HepG2 (cell line): ENCODE measurements at regions not wholly inside any gene's neighbourhood (a gene's known extent, or its start where the extent isn't known, plus 50 kb on each side); places are given as distances from the start of the nearest gene placed in this dataset.

Experiments used
- ATAC-seq: fragments of 200-7000 bp; cut with Tn5 transposase; 3 replicates; pipeline ENCODE4 v1.9.1; 2020; ENCODE audit warnings: mild to moderate bottlenecking, moderate library complexity
- BruUV-seq: library from RNA; stranded (reverse); fragments of 400-500 nt; replicated peaks from 2 replicates; lab custom pipeline; 2021; lab: Mats Ljungman, UMichigan
- CTCF ChIA-PET: fragments of 300-600 bp; formaldehyde crosslinking; extraction: SDS; loops from one replicate; lab custom pipeline; 2021; ENCODE audit warnings: low total read pairs, inconsistent platforms, low intra/inter-chr PET ratio; lab: Yijun Ruan, JAX
- POLR2A ChIA-PET: fragments of 350-600 bp; sonication (Branson Sonifier 250); formaldehyde crosslinking; loops from one replicate; lab custom pipeline; 2020; ENCODE audit warnings: antibody characterized with exemption, inconsistent platforms; lab: Yijun Ruan, JAX
- DNase-seq: peaks from one replicate; pipeline ENCODE4 v3.0.0-alpha.2; 2015; ENCODE audit warnings: low spot score
- FAIRE-seq: peaks from 3 replicates; lab custom pipeline; 2011; peaks lifted over from hg19 to GRCh38; lab: Jason Lieb, UNC
- H2AFZ ChIP-seq: one replicate; pipeline ENCODE4 v1.6.1; 2011; ENCODE audit warnings: low read length, inconsistent platforms
- H3K27ac ChIP-seq: fragments of 300-600 bp; 3 replicates; pipeline ENCODE4 v1.8.0; 2011; ENCODE audit warnings: mixed run types, mild to moderate bottlenecking, mixed read lengths, low read length, inconsistent platforms; ENCODE audit not compliant: insufficient read depth; ENCODE audit errors: extremely low read length
- H3K27me3 ChIP-seq, 2 experiments: fragments of 200-600 bp in 1 of 2; 2 replicates in 1 of 2; 3 replicates in 1 of 2; pipeline versions ENCODE4 v1.6.0 to v1.8.0; 2011; ENCODE audit warnings: low read length in 2 of 2, mild to moderate bottlenecking in 2 of 2, moderate library complexity in 2 of 2, inconsistent platforms in 1 of 2; ENCODE audit not compliant: insufficient read depth in 2 of 2, control insufficient read depth in 1 of 2
- H3K36me3 ChIP-seq, 2 experiments: fragments of 200-600 bp in 1 of 2; replicated peaks in 1 of 2; 2 replicates in 1 of 2; 3 replicates in 1 of 2; pipeline versions ENCODE4 v1.5.1 to v1.8.0; 2011; ENCODE audit warnings: low read length in 2 of 2, inconsistent platforms in 1 of 2; ENCODE audit not compliant: insufficient read depth in 2 of 2, control insufficient read depth in 1 of 2
- H3K4me1 ChIP-seq: 2 replicates; pipeline ENCODE4 v1.5.1; 2012; ENCODE audit warnings: low read length, inconsistent platforms; ENCODE audit not compliant: insufficient read depth
- H3K4me2 ChIP-seq: 2 replicates; pipeline ENCODE4 v1.6.0; 2011; ENCODE audit warnings: low read depth, low read length, inconsistent platforms
- H3K4me3 ChIP-seq, 3 experiments: fragments of 200-600 bp in 1 of 3; sonication (generic), shearing (Covaris generic) in 1 of 3; replicated peaks in 1 of 3; 2 replicates each; pipeline ENCODE4 v1.5.1; 2011 to 2016; ENCODE audit warnings: low read length in 3 of 3, inconsistent platforms in 2 of 3, low read depth in 2 of 3, mild to moderate bottlenecking in 2 of 3, control low read depth in 1 of 3, mixed read lengths in 1 of 3; ENCODE audit not compliant: insufficient read depth in 1 of 3
- H3K79me2 ChIP-seq: one replicate; pipeline ENCODE4 v1.6.1; 2011; ENCODE audit warnings: low read length, inconsistent platforms; ENCODE audit not compliant: insufficient read depth
- H3K9ac ChIP-seq: 2 replicates; pipeline ENCODE4 v1.6.0; 2011; ENCODE audit warnings: mild to moderate bottlenecking, low read depth, low read length, inconsistent platforms; ENCODE audit not compliant: insufficient read depth
- H3K9me3 ChIP-seq: 2 replicates; pipeline ENCODE4 v1.5.1; 2012; ENCODE audit warnings: mild to moderate bottlenecking, low read length
- H4K20me1 ChIP-seq: 2 replicates; pipeline ENCODE4 v1.6.0; 2011; ENCODE audit warnings: inconsistent platforms, mild to moderate bottlenecking, low read length, moderate library complexity; ENCODE audit not compliant: insufficient read depth
- ADNP ChIP-seq: sonication (generic); formaldehyde crosslinking; IDR thresholded peaks from 2 replicates; pipeline ENCODE4 v1.4.0; 2020; ENCODE audit warnings: missing genetic modification reagents
- BCL3 ChIP-seq: sonication (generic); formaldehyde crosslinking; IDR thresholded peaks from 2 replicates; pipeline ENCODE4 v1.5.1; 2020; ENCODE audit warnings: mild to moderate bottlenecking, missing genetic modification reagents, moderate library complexity
- GMEB1 ChIP-seq: sonication (generic); formaldehyde crosslinking; IDR thresholded peaks from 2 replicates; pipeline ENCODE4 v1.5.1; 2020; ENCODE audit warnings: missing genetic modification reagents, mild to moderate bottlenecking, borderline replicate concordance
- GPN1 ChIP-seq: sonication (generic); formaldehyde crosslinking; IDR thresholded peaks from 2 replicates; pipeline ENCODE4 v1.5.1; 2020; ENCODE audit warnings: missing genetic modification reagents, borderline replicate concordance
- IKZF5 ChIP-seq: IDR thresholded peaks from 2 replicates; pipeline ENCODE4 v1.6.1; 2018; ENCODE audit warnings: missing genetic modification reagents, mild to moderate bottlenecking, missing compliant biosample characterization
- NFE2 ChIP-seq: sonication (generic); formaldehyde crosslinking; IDR thresholded peaks from 2 replicates; pipeline ENCODE4 v1.4.0; 2020; ENCODE audit warnings: missing genetic modification reagents
- SNRNP70 ChIP-seq: fragments of 200-400 bp; formaldehyde crosslinking; IDR thresholded peaks from 2 replicates; pipeline ENCODE4 v1.6.1; 2017; ENCODE audit warnings: mild to moderate bottlenecking, low read depth, low read length, moderate library complexity
- SP2 ChIP-seq: sonication (generic); formaldehyde crosslinking; IDR thresholded peaks from 2 replicates; pipeline ENCODE4 v1.5.1; 2020; ENCODE audit warnings: mild to moderate bottlenecking, missing genetic modification reagents
- TAF1 ChIP-seq: sonication (generic); formaldehyde crosslinking; IDR thresholded peaks from 2 replicates; pipeline ENCODE4 v1.4.0; 2020; ENCODE audit warnings: missing genetic modification reagents
- TAF15 ChIP-seq: fragments of 200-400 bp; formaldehyde crosslinking; IDR thresholded peaks from one replicate; pipeline ENCODE4 v1.6.1; 2018; ENCODE audit warnings: mild to moderate bottlenecking, low read depth, low read length; ENCODE audit not compliant: poor library complexity, severe bottlenecking
- ZBTB14 ChIP-seq: sonication (generic); formaldehyde crosslinking; IDR thresholded peaks from 2 replicates; pipeline ENCODE4 v1.4.0; 2020; ENCODE audit warnings: missing genetic modification reagents
- ZFP82 ChIP-seq: sonication (generic); formaldehyde crosslinking; IDR thresholded peaks from 2 replicates; pipeline ENCODE4 v1.5.1; 2020; ENCODE audit warnings: mild to moderate bottlenecking, missing genetic modification reagents, borderline replicate concordance
- ZNF432 ChIP-seq: sonication (generic); formaldehyde crosslinking; IDR thresholded peaks from 2 replicates; pipeline ENCODE4 v1.5.0; 2020; ENCODE audit warnings: missing genetic modification reagents, mild to moderate bottlenecking, borderline replicate concordance
- ZNF740 ChIP-seq: sonication (generic); formaldehyde crosslinking; IDR thresholded peaks from 2 replicates; pipeline ENCODE4 v1.4.0; 2020; ENCODE audit warnings: missing genetic modification reagents
- ZNF879 ChIP-seq: sonication (generic); formaldehyde crosslinking; IDR thresholded peaks from 2 replicates; pipeline ENCODE4 v1.8.1; 2023; ENCODE audit warnings: missing genetic modification reagents
- WGBS: methylation state at CpG from one replicate; pipeline ENCODE4 v1.1.6; 2017; ENCODE audit warnings: low lambda C conversion rate; 5-methylcytosine and 5-hydroxymethylcytosine counted together
- in situ Hi-C: cut with HindIII; loops from 2 replicates; pipeline ENCODE4 v1.10.0; 2017; ENCODE audit warnings: low pct_unique_long_range_greater_than_20kb; ENCODE audit not compliant: extremely low pct_ligation_motif_present
- intact Hi-C: fragments of 100-400 bp; cut with micrococcal nuclease; formaldehyde crosslinking; loops from one replicate; pipeline ENCODE4 v1.10.0; 2022; ENCODE audit not compliant: unreplicated experiment

GRCh38 chr18:75563150-75563549, 135.6 kb upstream of the SMIM21 start:
- BruUV-seq = no TSS peak
- FAIRE-seq (no peak), DNase-seq (no peak), ATAC-seq (no peak)
- no peak overlapping the region for H2AFZ ChIP-seq
- H3K79me2 ChIP-seq = no peaks in the 10 kb centered on the region
- intact Hi-C loops = no loop called here
- ChIA-PET POLR2A (no interaction called here), CTCF (no interaction called here)
- no peaks in the 10 kb centered on the region for H3K9me3 ChIP-seq
- peaks cover 0 to 19% of the 10 kb centered on the region in 2 experiments; a peak in 3 of 5 replicates for H3K27me3 ChIP-seq
- no peak overlapping the region for H3K27ac ChIP-seq
- in situ Hi-C loops = no loop called here
- no peaks in the 10 kb centered on the region for H3K36me3 ChIP-seq
- no peak overlapping the region for H3K4me3 ChIP-seq
- H3K4me2 ChIP-seq = no peak overlapping the region
- H4K20me1 ChIP-seq = no peaks in the 10 kb centered on the region
- H3K9ac ChIP-seq = no peak overlapping the region
- WGBS = 20% methylated on average over 5 of the region's 5 CpGs
- TF ChIP-seq NFE2 (CRISPR knock-in tag) = no peak
- TF ChIP-seq GMEB1 (CRISPR knock-in tag) = no peak
- no peak for TF ChIP-seq TAF15
- no peak for TF ChIP-seq ZNF432
- no peak for TF ChIP-seq IKZF5 (CRISPR knock-in tag)
- no peak for TF ChIP-seq ZBTB14
- no peak for TF ChIP-seq TAF1 (CRISPR knock-in tag)
- TF ChIP-seq ZNF879 (CRISPR knock-in tag) = no peak
- TF ChIP-seq SP2 (CRISPR knock-in tag) = no peak
- TF ChIP-seq GPN1 = no peak
- TF ChIP-seq BCL3 (CRISPR knock-in tag) = no peak
- TF ChIP-seq SNRNP70 = no peak
- TF ChIP-seq ZNF740 (CRISPR knock-in tag) = no peak
- TF ChIP-seq ZFP82 = no peak
- no peak for TF ChIP-seq ADNP (CRISPR knock-in tag)
- no peaks in the 10 kb centered on the region for H3K4me1 ChIP-seq
